Hepatocyte (in vitro differentiated cells): ENCODE measurements at regions not wholly inside any gene's neighbourhood (a gene's known extent, or its start where the extent isn't known, plus 50 kb on each side); places are given as distances from the start of the nearest gene placed in this dataset.

ENCODE experiments used
- DNase-seq: peaks from one replicate; pipeline ENCODE4 v3.0.0-alpha.2; 2016; ENCODE audit warnings: low spot score
- H2AFZ ChIP-seq: fragments of 200-600 bp; sonication (generic); 2 replicates; pipeline ENCODE4 v1.6.0; 2016; ENCODE audit warnings: antibody characterized with exemption, mild to moderate bottlenecking
- H3K27ac ChIP-seq: fragments of 200-600 bp; sonication (generic); 2 replicates; pipeline ENCODE4 v1.5.1; 2016; ENCODE audit warnings: mild to moderate bottlenecking
- H3K27me3 ChIP-seq: fragments of 200-600 bp; sonication (generic); 2 replicates; pipeline ENCODE4 v1.6.1; 2016
- H3K36me3 ChIP-seq: fragments of 200-600 bp; sonication (generic); replicated peaks from 2 replicates; pipeline ENCODE4 v1.5.1; 2016; ENCODE audit warnings: low read depth; ENCODE audit not compliant: insufficient read depth
- H3K4me1 ChIP-seq: fragments of 200-600 bp; sonication (generic); 2 replicates; pipeline ENCODE4 v1.5.1; 2016; ENCODE audit warnings: mild to moderate bottlenecking, moderate library complexity; ENCODE audit not compliant: insufficient read depth
- H3K4me2 ChIP-seq: fragments of 200-600 bp; sonication (generic); 2 replicates; pipeline ENCODE4 v1.6.0; 2016
- H3K4me3 ChIP-seq: fragments of 200-600 bp; sonication (generic); 2 replicates; pipeline ENCODE4 v1.5.1; 2016; ENCODE audit warnings: mild to moderate bottlenecking
- H3K79me2 ChIP-seq: fragments of 200-600 bp; sonication (generic); 2 replicates; pipeline ENCODE4 v1.6.0; 2017; ENCODE audit warnings: mild to moderate bottlenecking
- H3K9me2 ChIP-seq: fragments of 200-600 bp; sonication (generic); replicated peaks from 2 replicates; pipeline ENCODE4 v1.6.0; 2017; ENCODE audit warnings: mild to moderate bottlenecking; ENCODE audit not compliant: insufficient read depth
- H3K9me3 ChIP-seq: fragments of 200-600 bp; sonication (generic); 2 replicates; pipeline ENCODE4 v1.5.1; 2016; ENCODE audit warnings: low read depth, mild to moderate bottlenecking
- H4K20me1 ChIP-seq: fragments of 200-600 bp; sonication (generic); 2 replicates; pipeline ENCODE4 v1.6.0; 2016; ENCODE audit warnings: mild to moderate bottlenecking; ENCODE audit not compliant: insufficient read depth, poor library complexity, severe bottlenecking
- CTCF ChIP-seq: fragments of 200-600 bp; sonication (generic); IDR thresholded peaks from 2 replicates; pipeline ENCODE4 v1.5.1; 2016; ENCODE audit warnings: antibody characterized with exemption, mild to moderate bottlenecking; ENCODE audit not compliant: poor library complexity
- EZH2 ChIP-seq: fragments of 200-600 bp; sonication (generic); IDR thresholded peaks from 2 replicates; pipeline ENCODE4 v1.6.1; 2016; ENCODE audit warnings: antibody characterized with exemption, mild to moderate bottlenecking, borderline replicate concordance
- EZH2phosphoT487 ChIP-seq: fragments of 200-600 bp; sonication (generic); IDR thresholded peaks from one replicate; pipeline ENCODE4 v1.6.1; 2018; ENCODE audit warnings: antibody characterized with exemption, mild to moderate bottlenecking, low read depth, moderate library complexity; ENCODE audit not compliant: unreplicated experiment, severe bottlenecking
- WGBS: methylation state at CpG from one replicate; pipeline ENCODE4 v1.1.6; 2016; ENCODE audit warnings: low lambda C conversion rate; ENCODE audit errors: missing lambda C conversion rate; 5-methylcytosine and 5-hydroxymethylcytosine counted together

GRCh38 chr6:51459958-51460357, 627.5 kb downstream of the PKHD1 start:
- no peak overlapping the region for H3K27ac ChIP-seq
- H3K36me3 ChIP-seq = no peaks in the 10 kb centered on the region
- no peak overlapping the region for H3K4me3 ChIP-seq
- H3K9me2 ChIP-seq = no peaks in the 10 kb centered on the region
- no peaks in the 10 kb centered on the region for H3K4me1 ChIP-seq
- H3K27me3 ChIP-seq = no peaks in the 10 kb centered on the region
- peak overlapping the region; percentile 52 for H3K4me2 ChIP-seq
- 23% methylated on average over 2 of the region's 2 CpGs for WGBS
- TF ChIP-seq CTCF (no peak), EZH2 (no peak), EZH2phosphoT487 (no peak)
- no peaks in the 10 kb centered on the region for H4K20me1 ChIP-seq
- no peak overlapping the region for H2AFZ ChIP-seq
- no peaks in the 10 kb centered on the region for H3K79me2 ChIP-seq
- H3K9me3 ChIP-seq = no peaks in the 10 kb centered on the region
- no peak for DNase-seq

- H4K20me1 ChIP-seq = no peaks in the 10 kb centered on the region
- H3K9me3 ChIP-seq = no peaks in the 10 kb centered on the region
- no peaks in the 10 kb centered on the region for H3K79me2 ChIP-seq
- no peak overlapping the region for H3K4me3 ChIP-seq
- no peaks in the 10 kb centered on the region for H3K36me3 ChIP-seq
- TF ChIP-seq CTCF (no peak), EZH2 (no peak), EZH2phosphoT487 (no peak)
- no peak overlapping the region for H3K4me2 ChIP-seq
- no peak for DNase-seq
- H2AFZ ChIP-seq = no peak overlapping the region
- no peaks in the 10 kb centered on the region for H3K4me1 ChIP-seq
- H3K9me2 ChIP-seq = no peaks in the 10 kb centered on the region
- no peak overlapping the region for H3K27ac ChIP-seq
- no peaks in the 10 kb centered on the region for H3K27me3 ChIP-seq
Observed at GRCh38 chr6:51462896-51463295, 624.5 kb downstream of the PKHD1 start.

- no peak for DNase-seq
- Histone ChIP-seq H3K27ac (no peak overlapping the region), H3K9me2 (no peaks in the 10 kb centered on the region), H3K4me2 (no peak overlapping the region), H3K9me3 (no peaks in the 10 kb centered on the region), H3K4me3 (no peak overlapping the region), H2AFZ (no peak overlapping the region), H3K36me3 (no peaks in the 10 kb centered on the region), H3K79me2 (no peaks in the 10 kb centered on the region), H3K4me1 (no peaks in the 10 kb centered on the region), H3K27me3 (no peaks in the 10 kb centered on the region), H4K20me1 (no peaks in the 10 kb centered on the region)
- WGBS = 78% methylated on average over 2 of the region's 2 CpGs
- no peak for TF ChIP-seq EZH2phosphoT487
- no peak for TF ChIP-seq EZH2
- TF ChIP-seq CTCF = no peak
Observed at GRCh38 chr6:51463321-51463720, 624.1 kb downstream of the PKHD1 start.

GRCh38 chr6:51464956-51465355, 622.5 kb downstream of the PKHD1 start:
- H3K4me3 ChIP-seq = no peak overlapping the region
- no peaks in the 10 kb centered on the region for H3K27me3 ChIP-seq
- DNase-seq = no peak
- no peaks in the 10 kb centered on the region for H3K79me2 ChIP-seq
- no peak overlapping the region for H3K27ac ChIP-seq
- H3K9me2 ChIP-seq = no peaks in the 10 kb centered on the region
- H3K4me1 ChIP-seq = no peaks in the 10 kb centered on the region
- H3K4me2 ChIP-seq = no peak overlapping the region
- TF ChIP-seq EZH2 = no peak
- no peak for TF ChIP-seq EZH2phosphoT487
- no peak for TF ChIP-seq CTCF
- WGBS = 80% methylated on average over 1 of the region's 1 CpG
- H4K20me1 ChIP-seq = no peaks in the 10 kb centered on the region
- no peak overlapping the region for H2AFZ ChIP-seq
- no peaks in the 10 kb centered on the region for H3K9me3 ChIP-seq
- H3K36me3 ChIP-seq = no peaks in the 10 kb centered on the region
